ENCODE measurements at regions not wholly inside any gene's neighbourhood (a gene's known extent, or its start where the extent isn't known, plus 50 kb on each side); places are given as distances from the start of the nearest gene placed in this dataset.
"Not testable (repeated sequence)": the region's sequence is repeated elsewhere in the genome, so short reads cannot be mapped to it uniquely, and the experiment has no call there.

DNA sequence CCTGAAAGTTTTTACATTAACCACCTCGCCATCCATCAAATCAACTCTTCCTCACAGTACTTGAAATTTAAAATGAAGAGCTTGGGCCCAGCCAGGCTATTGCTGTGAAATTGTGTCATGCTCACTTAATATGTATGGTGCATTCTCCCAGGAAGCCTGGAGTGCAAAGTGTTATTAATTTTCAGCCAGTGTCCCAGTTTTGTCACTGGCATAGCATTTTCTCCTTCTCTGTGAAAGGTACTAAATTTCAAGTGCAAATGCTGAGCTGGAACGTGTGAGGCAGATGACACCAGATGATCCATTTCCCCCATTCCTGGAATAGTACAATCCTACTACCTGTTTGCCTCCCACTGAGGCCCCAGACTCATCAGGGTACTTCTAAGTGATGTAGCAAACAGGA, 397.6 kb upstream of the ACTBL2 start:
- intact Hi-C loops (cut with DNase I; ENCODE audit: low total_unique reads): no loop called here
- no peak overlapping the region for H3K4me3 ChIP-seq
- no peaks in the 10 kb centered on the region for H3K4me1 ChIP-seq
- H3K27ac ChIP-seq: no peak overlapping the region
- TF ChIP-seq, protein P1, sequence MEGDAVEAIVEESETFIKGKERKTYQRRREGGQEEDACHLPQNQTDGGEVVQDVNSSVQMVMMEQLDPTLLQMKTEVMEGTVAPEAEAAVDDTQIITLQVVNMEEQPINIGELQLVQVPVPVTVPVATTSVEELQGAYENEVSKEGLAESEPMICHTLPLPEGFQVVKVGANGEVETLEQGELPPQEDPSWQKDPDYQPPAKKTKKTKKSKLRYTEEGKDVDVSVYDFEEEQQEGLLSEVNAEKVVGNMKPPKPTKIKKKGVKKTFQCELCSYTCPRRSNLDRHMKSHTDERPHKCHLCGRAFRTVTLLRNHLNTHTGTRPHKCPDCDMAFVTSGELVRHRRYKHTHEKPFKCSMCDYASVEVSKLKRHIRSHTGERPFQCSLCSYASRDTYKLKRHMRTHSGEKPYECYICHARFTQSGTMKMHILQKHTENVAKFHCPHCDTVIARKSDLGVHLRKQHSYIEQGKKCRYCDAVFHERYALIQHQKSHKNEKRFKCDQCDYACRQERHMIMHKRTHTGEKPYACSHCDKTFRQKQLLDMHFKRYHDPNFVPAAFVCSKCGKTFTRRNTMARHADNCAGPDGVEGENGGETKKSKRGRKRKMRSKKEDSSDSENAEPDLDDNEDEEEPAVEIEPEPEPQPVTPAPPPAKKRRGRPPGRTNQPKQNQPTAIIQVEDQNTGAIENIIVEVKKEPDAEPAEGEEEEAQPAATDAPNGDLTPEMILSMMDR (IDR thresholded peaks at IDR 0.05): no peak
- TF ChIP-seq POLR2A (IDR thresholded peaks at IDR 0.05) (no peak), POLR2AphosphoS5 (IDR thresholded peaks at IDR 0.05) (no peak)
- H3K27me3 ChIP-seq: no peaks in the 10 kb centered on the region
- H3K36me3 ChIP-seq: no peaks in the 10 kb centered on the region
- DNase-seq (ENCODE audit: low spot score in 2 of 2): no peak
- H3K9me3 ChIP-seq: no peaks in the 10 kb centered on the region

DNA sequence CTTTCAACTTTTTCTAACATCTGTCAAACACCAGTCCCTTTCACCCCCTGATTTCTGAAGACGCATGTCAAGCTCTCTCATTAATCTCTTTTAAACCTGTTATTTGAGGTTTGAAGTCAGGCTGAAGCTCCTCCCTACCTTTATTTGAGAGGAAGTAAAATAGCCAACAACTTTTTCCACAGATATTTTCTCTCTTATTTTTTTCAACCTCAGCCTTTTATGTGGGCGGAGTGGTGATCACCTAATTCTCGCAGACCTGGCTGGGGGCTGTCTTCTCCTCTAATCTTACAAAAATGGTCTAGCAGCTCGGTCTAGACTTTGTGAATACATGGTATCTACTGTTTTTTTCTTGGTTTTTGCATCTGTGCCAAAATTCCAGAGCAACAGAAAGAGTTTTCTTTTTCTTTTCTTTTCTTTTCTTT, 395.7 kb upstream of the ACTBL2 start:
- no peak for DNase-seq (ENCODE audit: low spot score in 2 of 2)
- H3K9me3 ChIP-seq: no peaks in the 10 kb centered on the region
- TF ChIP-seq, protein P1 (IDR thresholded peaks at IDR 0.05): no peak
- no peak for TF ChIP-seq POLR2A (IDR thresholded peaks at IDR 0.05)
- TF ChIP-seq POLR2AphosphoS5 (IDR thresholded peaks at IDR 0.05): no peak
- H3K4me3 ChIP-seq: no peak overlapping the region
- H3K27ac ChIP-seq: no peak overlapping the region
- intact Hi-C loops (cut with DNase I; ENCODE audit: low total_unique reads): no loop called here
- no peaks in the 10 kb centered on the region for H3K4me1 ChIP-seq
- H3K36me3 ChIP-seq: no peaks in the 10 kb centered on the region
- H3K27me3 ChIP-seq: no peaks in the 10 kb centered on the region

DNA sequence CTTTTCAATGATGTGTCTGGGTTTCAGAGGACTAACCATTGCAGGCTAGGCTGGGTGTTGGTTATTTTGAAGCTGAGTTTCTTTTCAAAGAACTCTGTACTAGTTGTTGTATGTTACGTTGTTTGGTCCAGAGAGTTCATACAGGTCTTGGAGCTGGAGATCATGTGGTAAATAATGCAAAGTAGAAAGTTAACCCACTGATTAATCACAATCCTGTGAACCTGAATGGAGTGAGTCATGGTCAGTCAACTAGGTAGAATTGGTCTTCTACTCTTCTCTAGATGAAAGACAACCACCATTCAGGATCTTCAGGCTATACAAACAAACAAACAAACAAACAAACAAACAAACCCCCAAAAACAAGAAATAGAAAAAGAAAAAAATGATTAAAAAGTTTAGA, 388.9 kb upstream of the ACTBL2 start:
- no peak for DNase-seq (ENCODE audit: low spot score in 2 of 2)
- intact Hi-C loops (cut with DNase I; ENCODE audit: low total_unique reads): no loop called here
- TF ChIP-seq, protein P1 (IDR thresholded peaks at IDR 0.05): no peak
- TF ChIP-seq POLR2AphosphoS5 (IDR thresholded peaks at IDR 0.05) (no peak), POLR2A (IDR thresholded peaks at IDR 0.05) (no peak)
- Histone ChIP-seq H3K27me3 (no peaks in the 10 kb centered on the region), H3K36me3 (no peaks in the 10 kb centered on the region), H3K4me3 (no peak overlapping the region), H3K9me3 (no peaks in the 10 kb centered on the region), H3K4me1 (no peaks in the 10 kb centered on the region), H3K27ac (no peak overlapping the region)

DNA sequence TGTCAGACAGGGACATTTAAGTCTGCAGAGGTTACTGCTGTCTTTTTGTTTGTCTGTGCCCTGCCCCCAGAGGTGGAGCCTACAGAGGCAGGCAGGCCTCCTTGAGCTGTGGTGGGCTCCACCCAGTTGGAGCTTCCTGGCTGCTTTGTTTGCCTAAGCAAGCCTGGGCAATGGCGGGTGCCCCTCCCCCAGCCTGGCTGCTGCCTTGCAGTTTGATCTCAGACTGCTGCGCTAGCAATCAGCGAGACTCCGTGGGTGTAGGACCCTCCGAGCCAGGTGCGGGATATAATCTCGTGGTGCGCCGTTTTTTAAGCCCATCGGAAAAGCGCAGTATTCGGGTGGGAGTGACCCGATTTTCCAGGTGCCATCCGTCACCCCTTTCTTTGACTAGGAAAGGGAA, 387.7 kb upstream of the ACTBL2 start:
- H3K27ac ChIP-seq; intact Hi-C loops (cut with DNase I; ENCODE audit: low total_unique reads); H3K4me1 ChIP-seq; H3K4me3 ChIP-seq; H3K27me3 ChIP-seq; H3K9me3 ChIP-seq; H3K36me3 ChIP-seq; DNase-seq (ENCODE audit: low spot score in 2 of 2): not testable (repeated sequence)

DNA sequence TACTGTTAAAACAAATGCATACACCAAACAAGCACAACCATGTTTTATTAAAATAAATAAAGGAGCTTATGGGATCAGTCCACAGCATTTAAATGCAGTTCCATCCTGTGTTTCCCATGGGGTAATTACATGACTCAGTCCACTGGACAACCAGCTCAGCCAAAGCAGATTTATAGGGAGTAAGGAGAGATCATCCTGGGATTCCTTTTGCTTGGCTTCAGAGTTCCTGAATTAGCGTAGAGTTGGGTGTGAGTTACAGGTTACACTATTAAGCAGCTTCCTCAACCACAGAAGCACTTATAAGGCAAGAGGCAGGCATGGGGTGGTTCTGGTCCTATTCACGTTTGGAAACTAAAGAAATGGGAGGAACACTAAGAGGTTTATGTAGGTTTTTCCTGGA, 381.1 kb upstream of the ACTBL2 start:
- no peaks in the 10 kb centered on the region for H3K9me3 ChIP-seq
- H3K27me3 ChIP-seq: no peaks in the 10 kb centered on the region
- peak overlapping the region; percentile 81 to 86 for H3K27ac ChIP-seq
- H3K4me3 ChIP-seq: no peak overlapping the region
- intact Hi-C loops (cut with DNase I; ENCODE audit: low total_unique reads): no loop called here
- H3K36me3 ChIP-seq: no peaks in the 10 kb centered on the region
- no peak for DNase-seq (ENCODE audit: low spot score in 2 of 2)
- H3K4me1 ChIP-seq: peaks cover 0 to 8% of the 10 kb centered on the region in 2 donors
- TF ChIP-seq POLR2A (IDR thresholded peaks at IDR 0.05) (no peak), POLR2AphosphoS5 (IDR thresholded peaks at IDR 0.05) (no peak)
- TF ChIP-seq, protein P1 (IDR thresholded peaks at IDR 0.05): no peak

DNA sequence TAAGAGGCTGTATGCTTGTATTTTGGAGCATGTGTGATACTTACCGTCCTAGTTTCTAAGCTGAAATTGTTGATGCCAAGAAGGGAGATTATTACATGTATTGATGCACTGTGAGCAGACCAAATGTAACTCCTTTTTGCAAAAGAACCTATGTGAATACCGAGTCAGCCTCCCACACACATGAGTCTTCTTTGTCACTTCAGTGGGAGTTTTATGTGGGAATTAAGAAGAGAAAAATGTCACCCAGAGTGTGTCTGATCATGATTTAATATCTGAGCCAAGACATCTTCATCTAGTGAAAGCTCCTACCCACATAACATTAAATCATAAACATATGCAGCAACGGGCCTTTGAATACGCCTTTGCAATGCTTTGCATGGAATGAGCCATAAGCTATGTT, 380.3 kb upstream of the ACTBL2 start:
- no peak for TF ChIP-seq POLR2AphosphoS5 (IDR thresholded peaks at IDR 0.05)
- TF ChIP-seq POLR2A (IDR thresholded peaks at IDR 0.05): no peak
- TF ChIP-seq, protein P1 (IDR thresholded peaks at IDR 0.05): no peak
- peak overlapping the region; percentile 81 to 86 for H3K27ac ChIP-seq
- no peak for DNase-seq (ENCODE audit: low spot score in 2 of 2)
- no peaks in the 10 kb centered on the region for H3K9me3 ChIP-seq
- no peak overlapping the region for H3K4me3 ChIP-seq
- H3K36me3 ChIP-seq: no peaks in the 10 kb centered on the region
- peaks cover 0 to 8% of the 10 kb centered on the region in 2 donors for H3K4me1 ChIP-seq
- H3K27me3 ChIP-seq: no peaks in the 10 kb centered on the region
- intact Hi-C loops (cut with DNase I; ENCODE audit: low total_unique reads): no loop called here

Measured in breast epithelium (tissue), 4 donors.